ENCODE measurements at regions not wholly inside any gene's neighbourhood (a gene's known extent, or its start where the extent isn't known, plus 50 kb on each side); places are given as distances from the start of the nearest gene placed in this dataset.
"Not testable (repeated sequence)": the region's sequence is repeated elsewhere in the genome, so short reads cannot be mapped to it uniquely, and the experiment has no call there.

- no peak for FAIRE-seq
- no peak for DNase-seq (ENCODE audit: insufficient read length, low spot score)
Measured at GRCh38 chr2:144624451-144624850, 104.5 kb upstream of the ZEB2 start.

- not testable (repeated sequence) for FAIRE-seq; DNase-seq (ENCODE audit: insufficient read length, low spot score)
Measured at GRCh38 chr2:144622373-144622772, 102.5 kb upstream of the ZEB2 start.

DNA sequence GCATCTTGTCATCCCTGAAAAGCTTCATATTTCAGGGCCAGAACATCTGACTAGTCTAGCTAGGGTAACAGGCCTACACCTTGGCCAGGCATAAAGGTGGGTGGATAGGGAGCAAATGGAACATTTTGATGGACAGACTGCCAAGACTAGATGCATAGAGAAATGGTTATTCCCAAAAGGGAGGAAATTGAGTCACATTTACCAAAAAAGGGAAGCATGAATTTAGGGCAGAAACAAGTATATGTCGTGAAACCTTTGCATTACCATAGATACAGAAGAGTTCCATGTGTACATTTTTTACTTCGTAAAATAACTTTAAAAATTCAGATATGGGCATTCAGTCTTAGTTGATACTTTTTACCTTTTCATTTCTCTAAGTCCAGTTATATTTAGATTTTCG is 101.3 kb upstream of the ZEB2 start:
- FAIRE-seq (no peak), DNase-seq (ENCODE audit: insufficient read length, low spot score) (no peak)

DNA sequence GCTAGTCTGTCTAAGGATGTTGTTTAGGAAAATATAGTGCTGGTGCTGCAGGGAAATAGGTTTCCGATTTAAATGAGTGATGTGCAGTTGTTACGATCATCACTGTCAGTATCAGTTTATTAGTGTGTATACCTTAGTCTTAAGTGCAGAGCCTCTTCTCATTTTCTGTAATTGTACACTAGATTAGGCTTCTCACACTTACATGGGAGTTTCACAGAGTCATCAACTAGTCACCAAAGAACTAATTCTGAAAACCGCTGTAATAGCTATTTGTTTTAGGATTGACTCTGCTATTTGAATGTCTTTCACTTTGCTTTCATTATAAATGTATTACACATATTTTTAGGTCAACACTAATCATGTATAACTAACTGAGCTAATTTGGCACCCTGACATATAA is 99.8 kb upstream of the ZEB2 start:
- FAIRE-seq (no peak), DNase-seq (ENCODE audit: insufficient read length, low spot score) (no peak)

DNA sequence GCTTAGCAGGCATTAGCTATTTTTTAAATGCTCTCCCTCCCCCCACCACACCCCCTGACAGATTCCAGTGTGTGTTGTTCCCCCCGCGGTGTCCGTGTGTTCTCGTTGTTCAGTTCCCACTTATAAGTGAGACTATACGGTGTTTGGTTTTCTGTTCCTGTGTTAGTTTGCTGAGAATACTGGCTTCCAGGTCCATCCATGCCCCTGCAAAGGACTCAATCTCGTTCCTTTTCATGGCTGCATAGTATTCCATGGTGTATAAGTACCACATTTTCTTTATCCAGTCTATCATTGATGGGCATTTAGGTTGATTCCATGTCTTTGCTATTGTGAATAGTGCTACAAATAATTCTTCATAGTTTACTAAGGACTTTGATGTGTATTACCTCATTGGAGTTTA is 97.3 kb upstream of the ZEB2 start:
- DNase-seq (ENCODE audit: insufficient read length, low spot score); FAIRE-seq: not testable (repeated sequence)

DNA sequence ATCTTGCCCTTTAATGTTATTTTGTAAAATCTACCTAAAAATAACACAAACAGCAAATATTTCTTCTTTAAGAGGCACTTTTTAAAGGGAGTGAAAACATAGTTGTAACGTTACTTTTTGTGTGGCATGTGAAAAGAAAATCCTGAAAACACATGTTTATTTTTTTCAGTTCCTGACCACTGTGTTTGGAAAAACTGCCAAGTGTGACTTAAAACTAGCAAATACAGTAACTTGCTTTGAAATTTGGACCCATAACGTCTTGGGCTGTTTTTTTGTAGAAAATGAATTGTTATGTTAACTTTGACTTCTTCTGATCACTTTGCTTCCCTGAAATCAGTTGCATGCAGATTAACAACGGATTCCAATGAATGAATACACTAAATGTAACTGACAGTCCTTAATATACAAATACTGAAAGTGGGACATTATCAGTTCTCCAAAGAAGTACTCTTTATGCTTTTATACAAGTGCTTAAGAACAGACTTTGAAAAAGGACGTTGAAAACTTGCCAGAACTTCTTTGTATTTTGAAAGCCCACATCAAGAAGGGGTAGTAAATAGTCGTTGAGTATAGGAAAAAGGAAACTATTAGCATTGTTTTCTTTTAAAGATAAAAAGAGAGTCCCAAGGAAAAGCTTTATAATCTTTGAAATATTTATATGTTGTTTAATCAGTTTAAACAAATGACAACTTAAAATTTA is 96.1 kb upstream of the ZEB2 start:
- FAIRE-seq = no peak
- DNase-seq (ENCODE audit: insufficient read length, low spot score) = no peak

GRCh38 chr2:144607891-144608521 is 88.1 kb upstream of the ZEB2 start:
- DNase-seq (ENCODE audit: insufficient read length, low spot score) (no peak), FAIRE-seq (no peak)

GRCh38 chr2:144607099-144607498 is 87.2 kb upstream of the ZEB2 start:
- FAIRE-seq (no peak), DNase-seq (ENCODE audit: insufficient read length, low spot score) (no peak)

DNA sequence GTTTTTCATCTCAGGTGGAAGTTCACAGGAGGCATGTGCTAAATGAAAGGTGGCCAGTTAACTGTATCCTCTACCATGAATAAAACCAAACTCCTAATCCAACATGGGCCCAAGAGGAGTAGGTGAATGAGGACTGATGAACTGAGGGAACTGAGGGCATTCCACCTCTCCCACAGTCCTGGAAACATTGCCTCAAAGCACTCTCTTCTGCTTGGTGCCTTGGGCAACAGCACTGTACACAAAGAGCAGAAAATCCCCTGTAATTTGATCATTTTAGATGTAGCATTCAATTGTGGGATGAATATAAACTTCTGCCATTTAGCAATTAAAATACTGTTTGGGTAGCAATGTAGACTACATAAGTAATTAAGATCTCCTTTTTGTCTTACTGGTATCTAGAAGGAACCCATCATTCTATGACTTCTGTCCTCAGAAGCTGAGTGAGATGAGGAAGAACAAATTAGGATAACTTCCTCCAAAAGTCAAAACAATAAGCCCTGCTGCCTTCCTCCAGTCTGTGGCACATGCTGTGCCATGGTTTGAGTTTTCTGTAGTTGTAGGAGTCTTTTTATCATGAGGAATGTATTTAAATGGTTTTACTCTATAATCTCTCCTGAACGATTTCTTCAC is 86.7 kb upstream of the ZEB2 start:
- FAIRE-seq (no peak), DNase-seq (ENCODE audit: insufficient read length, low spot score) (no peak)

- no peak for FAIRE-seq
- DNase-seq (ENCODE audit: insufficient read length, low spot score) = no peak
Measured at GRCh38 chr2:144605231-144605840, 85.4 kb upstream of the ZEB2 start.

DNA sequence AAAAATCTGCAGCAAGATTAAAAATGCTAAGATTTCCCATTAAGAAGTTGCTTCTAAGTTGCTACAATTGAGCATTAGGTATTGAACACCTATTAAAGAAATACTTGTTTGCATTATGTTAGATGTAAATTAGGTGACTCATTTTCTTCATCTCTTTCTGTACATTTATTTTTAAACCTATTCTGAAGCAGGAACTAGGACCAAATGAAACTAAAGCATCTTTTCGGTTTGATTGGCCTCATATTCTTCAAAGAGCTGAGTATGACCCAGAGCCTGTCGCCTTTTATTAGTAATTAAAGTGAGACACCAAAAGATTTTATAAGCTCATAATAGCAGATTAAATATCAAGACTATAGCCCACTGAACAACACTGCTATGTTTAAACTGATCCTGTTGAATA is 83.4 kb upstream of the ZEB2 start:
- no peak for FAIRE-seq
- no peak for DNase-seq (ENCODE audit: insufficient read length, low spot score)

GRCh38 chr2:144598906-144599305 is 79.0 kb upstream of the ZEB2 start:
- FAIRE-seq = no peak
- DNase-seq (ENCODE audit: insufficient read length, low spot score) = no peak

GRCh38 chr2:144597894-144598593 is 78.1 kb upstream of the ZEB2 start:
- DNase-seq (ENCODE audit: insufficient read length, low spot score) (no peak), FAIRE-seq (no peak)

DNA sequence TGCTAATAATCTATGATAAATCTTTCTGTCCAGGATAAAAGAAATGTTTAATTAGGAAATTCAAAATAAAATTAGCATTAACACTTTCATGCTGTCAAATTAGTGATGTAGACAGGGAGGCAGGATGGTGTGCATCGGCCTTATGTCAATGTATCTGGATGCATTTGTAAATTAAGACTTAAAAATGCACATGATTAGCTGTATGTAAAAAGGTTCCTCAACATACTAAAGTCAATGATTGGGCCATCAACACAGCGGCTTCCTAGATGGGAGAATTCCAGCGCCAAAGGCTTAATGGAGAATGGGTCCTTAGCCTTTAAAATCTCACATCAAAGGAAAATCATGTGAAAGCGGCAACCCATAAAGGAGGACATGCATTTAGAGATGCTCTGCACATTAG is 77.5 kb upstream of the ZEB2 start:
- DNase-seq (ENCODE audit: insufficient read length, low spot score) (no peak), FAIRE-seq (no peak)

GRCh38 chr2:144596073-144596871 is 76.4 kb upstream of the ZEB2 start:
- FAIRE-seq (no peak), DNase-seq (ENCODE audit: insufficient read length, low spot score) (peak; percentile 13)

DNA sequence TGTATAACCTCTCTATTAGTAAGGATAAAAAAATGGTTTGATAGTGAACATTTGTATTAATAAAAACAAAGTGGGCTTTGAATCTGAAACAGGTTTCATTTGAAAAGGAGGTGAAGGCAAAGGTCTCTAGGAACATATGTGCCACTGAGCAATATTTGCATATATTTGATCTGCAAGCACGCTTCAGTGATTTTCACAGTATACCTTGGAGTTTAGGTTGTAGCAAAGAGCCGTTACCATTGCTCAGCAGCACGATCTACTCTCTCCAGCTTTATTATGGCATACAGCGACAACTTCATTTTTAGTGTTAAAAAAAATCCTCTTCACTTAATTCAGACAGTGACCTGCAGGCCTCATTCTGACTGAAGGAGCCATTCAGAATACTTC is 75.8 kb upstream of the ZEB2 start:
- DNase-seq (ENCODE audit: insufficient read length, low spot score) (no peak), FAIRE-seq (no peak)

GRCh38 chr2:144595279-144595678 is 75.4 kb upstream of the ZEB2 start:
- FAIRE-seq = no peak
- no peak for DNase-seq (ENCODE audit: insufficient read length, low spot score)

DNA sequence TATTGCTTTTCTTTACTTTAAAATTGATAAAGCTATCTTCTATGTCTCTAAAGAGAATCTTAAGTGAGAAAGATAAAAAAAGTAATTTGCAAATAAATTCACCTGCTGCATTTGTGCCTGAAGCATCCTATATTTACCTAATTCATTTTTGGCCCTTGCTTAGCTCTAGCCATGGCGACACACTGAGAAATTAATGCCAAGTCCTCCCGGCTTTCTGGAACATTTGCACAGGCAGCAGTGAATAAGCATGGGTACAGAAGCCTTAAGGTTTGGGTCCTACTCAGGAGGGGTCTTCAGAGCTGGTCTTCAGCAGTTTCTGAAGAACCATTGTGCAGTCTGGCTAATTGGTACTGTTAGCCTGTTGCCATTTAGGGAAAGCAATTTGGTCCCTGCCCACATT is 73.9 kb upstream of the ZEB2 start:
- DNase-seq (ENCODE audit: insufficient read length, low spot score) (no peak), FAIRE-seq (no peak)

- DNase-seq (ENCODE audit: insufficient read length, low spot score) = no peak
- FAIRE-seq = no peak
Measured at GRCh38 chr2:144592500-144593256, 72.8 kb upstream of the ZEB2 start.

DNA sequence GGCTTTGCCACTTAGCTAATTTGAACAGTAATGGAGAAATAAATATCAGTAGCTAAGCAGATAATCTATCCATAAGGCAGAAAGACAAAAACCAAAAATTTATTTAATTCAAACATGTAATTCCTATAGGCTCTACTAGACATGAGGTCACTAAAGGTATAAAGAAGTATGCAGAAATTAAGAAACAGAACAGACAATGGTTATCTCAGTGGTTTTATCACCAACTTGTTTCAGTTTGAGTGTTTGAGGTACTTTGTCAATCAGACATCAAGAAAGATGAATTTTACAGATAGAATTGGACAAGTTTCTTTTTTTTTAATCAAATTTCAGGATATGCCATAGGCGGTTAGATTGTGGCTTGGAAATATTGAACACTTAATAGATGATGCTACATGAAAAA is 67.4 kb upstream of the ZEB2 start:
- FAIRE-seq = no peak
- no peak for DNase-seq (ENCODE audit: insufficient read length, low spot score)

Data from HTR-8/SVneo (cell line).